Tibial nerve (tissue), 4 donors: ENCODE measurements at regions not wholly inside any gene's neighbourhood (a gene's known extent, or its start where the extent isn't known, plus 50 kb on each side); places are given as distances from the start of the nearest gene placed in this dataset.

ENCODE experiments used
- CTCF ChIP-seq, 5 experiments: fragments of 200-600 bp in 3 of 5; fragments of 450-650 bp in 2 of 5; sonication (generic) in 3 of 5; IDR thresholded peaks; one replicate each; pipeline ENCODE4 v1.5.1; 2016 to 2019; ENCODE audit warnings: antibody characterized with exemption in 5 of 5, mild to moderate bottlenecking in 3 of 5, moderate library complexity in 2 of 5
- EP300 ChIP-seq, 2 donors: sonication (generic); formaldehyde crosslinking; IDR thresholded peaks; one replicate each; pipeline ENCODE4 v1.6.1; 2017; ENCODE audit warnings: antibody characterized with exemption in 2 of 2, mild to moderate bottlenecking in 1 of 2
- POLR2A ChIP-seq, 2 donors: fragments of 450-650 bp; IDR thresholded peaks; one replicate each; pipeline ENCODE4 v1.6.1; 2017; ENCODE audit warnings: antibody characterized with exemption in 2 of 2, mild to moderate bottlenecking in 2 of 2, moderate library complexity in 2 of 2

- TF ChIP-seq CTCF (IDR thresholded peaks at IDR 0.05) (no peak), POLR2A (IDR thresholded peaks at IDR 0.05) (no peak), EP300 (IDR thresholded peaks at IDR 0.05) (no peak)
Measured at GRCh38 chr3:178079966-178080365, 456.3 kb upstream of the KCNMB2 start.
